Neuronal stem cell (in vitro differentiated cells): ENCODE measurements at regions not wholly inside any gene's neighbourhood (a gene's known extent, or its start where the extent isn't known, plus 50 kb on each side); places are given as distances from the start of the nearest gene placed in this dataset.

Experiments used
- DNase-seq: peaks from one replicate; pipeline ENCODE4 v3.0.0-alpha.2; 2013; ENCODE audit warnings: low spot score
- H2AFZ ChIP-seq: one replicate; pipeline ENCODE4 v1.6.1; 2013; ENCODE audit warnings: mild to moderate bottlenecking, low read length, inconsistent platforms
- H2AK5ac ChIP-seq: 2 replicates; pipeline ENCODE4 v1.6.1; 2013; ENCODE audit warnings: low read depth, mild to moderate bottlenecking, inconsistent platforms, low read length, moderate library complexity, mixed read lengths
- H2BK120ac ChIP-seq: 2 replicates; pipeline ENCODE4 v1.6.1; 2013; ENCODE audit warnings: low read depth, mild to moderate bottlenecking, inconsistent platforms, low read length, moderate library complexity, mixed read lengths
- H2BK12ac ChIP-seq: one replicate; pipeline ENCODE4 v1.6.1; 2013; ENCODE audit warnings: low read length, inconsistent platforms
- H2BK15ac ChIP-seq: 2 replicates; pipeline ENCODE4 v1.6.1; 2013; ENCODE audit warnings: mild to moderate bottlenecking, low read length, inconsistent platforms, mixed read lengths
- H2BK5ac ChIP-seq: one replicate; pipeline ENCODE4 v1.6.1; 2013; ENCODE audit warnings: inconsistent platforms, mild to moderate bottlenecking, low read length, moderate library complexity
- H3K14ac ChIP-seq: one replicate; pipeline ENCODE4 v1.6.1; 2013; ENCODE audit warnings: low read length, inconsistent platforms
- H3K18ac ChIP-seq: 2 replicates; pipeline ENCODE4 v1.6.1; 2013; ENCODE audit warnings: low read length, inconsistent platforms
- H3K23ac ChIP-seq: 2 replicates; pipeline ENCODE4 v1.6.1; 2013; ENCODE audit warnings: low read depth, mild to moderate bottlenecking, mixed read lengths, low read length, inconsistent platforms; ENCODE audit not compliant: poor library complexity
- H3K27ac ChIP-seq: replicated peaks from 3 replicates; pipeline ENCODE4 v1.5.1; 2013; ENCODE audit warnings: low read length, inconsistent platforms
- H3K27me3 ChIP-seq, 3 experiments: 2 replicates each; pipeline ENCODE4 v1.6.1; 2013; ENCODE audit warnings: low read length in 3 of 3, mild to moderate bottlenecking in 2 of 3, inconsistent platforms in 1 of 3, low read depth in 1 of 3, mixed read lengths in 1 of 3, moderate library complexity in 1 of 3; ENCODE audit not compliant: control insufficient read depth in 3 of 3, insufficient read depth in 3 of 3
- H3K36me3 ChIP-seq, 2 donors: replicated peaks in 1 of 2; 2 replicates each; pipeline ENCODE4 v1.6.1; 2013; ENCODE audit warnings: low read length in 2 of 2; ENCODE audit not compliant: control insufficient read depth in 2 of 2, insufficient read depth in 2 of 2
- H3K4ac ChIP-seq: 2 replicates; pipeline ENCODE4 v1.6.1; 2013; ENCODE audit warnings: inconsistent platforms, mild to moderate bottlenecking, low read length, moderate library complexity
- H3K4me1 ChIP-seq, 2 donors: 1 replicate in 1 of 2; 2 replicates in 1 of 2; pipeline ENCODE4 v1.6.1; 2013; ENCODE audit warnings: low read length in 2 of 2, low read depth in 1 of 2; ENCODE audit not compliant: control insufficient read depth in 2 of 2, insufficient read depth in 1 of 2
- H3K4me2 ChIP-seq: one replicate; pipeline ENCODE4 v1.6.1; 2013; ENCODE audit warnings: mild to moderate bottlenecking, low read length, inconsistent platforms; ENCODE audit not compliant: insufficient read depth, poor library complexity, severe bottlenecking
- H3K4me3 ChIP-seq, 2 donors: 2 replicates each; pipeline ENCODE4 v1.5.1; 2013; ENCODE audit warnings: low read length in 2 of 2, mild to moderate bottlenecking in 2 of 2, inconsistent platforms in 1 of 2, moderate library complexity in 1 of 2
- H3K79me1 ChIP-seq: one replicate; pipeline ENCODE4 v1.6.1; 2013; ENCODE audit warnings: low read depth, mild to moderate bottlenecking, inconsistent platforms, low read length, moderate library complexity
- H3K9ac ChIP-seq: one replicate; pipeline ENCODE4 v1.6.1; 2013; ENCODE audit warnings: mild to moderate bottlenecking, low read depth, low read length, inconsistent platforms; ENCODE audit not compliant: poor library complexity
- H3K9me3 ChIP-seq, 2 donors: replicated peaks in 1 of 2; 2 replicates each; pipeline versions ENCODE3 to v1.6.1; 2013; ENCODE audit warnings: low read length in 2 of 2, mild to moderate bottlenecking in 2 of 2, inconsistent platforms in 1 of 2, low read depth in 1 of 2, mixed read lengths in 1 of 2, moderate library complexity in 1 of 2; ENCODE audit not compliant: control insufficient read depth in 2 of 2, insufficient read depth in 1 of 2
- H4K8ac ChIP-seq: one replicate; pipeline ENCODE4 v1.6.1; 2013; ENCODE audit warnings: low read depth, mild to moderate bottlenecking, inconsistent platforms, low read length, moderate library complexity
- H4K91ac ChIP-seq: one replicate; pipeline ENCODE4 v1.6.1; 2013; ENCODE audit warnings: low read length, low read depth, mild to moderate bottlenecking, inconsistent platforms; ENCODE audit not compliant: poor library complexity
- WGBS, 2 donors: extraction: QIAGEN DNeasy Blood & Tissue Kit; methylation state at CpG; one replicate each; pipeline ENCODE4 v1.1.7; 2013; ENCODE audit warnings: missing lambda C conversion rate in 2 of 2, mixed read lengths in 1 of 2; ENCODE audit not compliant: insufficient read length in 2 of 2, insufficient replicate concordance in 1 of 2; ENCODE audit errors: extremely low coverage in 2 of 2; 5-methylcytosine and 5-hydroxymethylcytosine counted together

- H2BK12ac ChIP-seq, result no peak overlapping the region
- H3K18ac ChIP-seq, result no peak overlapping the region
- no peak overlapping the region for H3K4me3 ChIP-seq
- no peak overlapping the region for H3K4ac ChIP-seq
- H4K91ac ChIP-seq, result no peak overlapping the region
- no peak overlapping the region for H2BK120ac ChIP-seq
- no peaks in the 10 kb centered on the region for H3K9me3 ChIP-seq
- no peak overlapping the region for H3K23ac ChIP-seq
- H3K4me1 ChIP-seq, result no peaks in the 10 kb centered on the region
- no peaks in the 10 kb centered on the region for H3K36me3 ChIP-seq
- DNase-seq, result no peak
- H3K79me1 ChIP-seq, result no peaks in the 10 kb centered on the region
- no peak overlapping the region for H2BK5ac ChIP-seq
- no CpG with 5 or more reads among the region's 1 CpG for WGBS, 2 donors
- H2AK5ac ChIP-seq, result no peak overlapping the region
- no peak overlapping the region for H3K27ac ChIP-seq
- H3K27me3 ChIP-seq, result no peaks in the 10 kb centered on the region
- no peak overlapping the region for H3K9ac ChIP-seq
- H3K14ac ChIP-seq, result no peak overlapping the region
- H3K4me2 ChIP-seq, result no peak overlapping the region
- H2BK15ac ChIP-seq, result no peak overlapping the region
- H4K8ac ChIP-seq, result no peak overlapping the region
- H2AFZ ChIP-seq, result no peak overlapping the region
These were observed 316.1 kb downstream of the ADRA2A start for GRCh38 chr10:111392910-111393309.

- peak overlapping the region; percentile 35 for H2AFZ ChIP-seq
- no peak overlapping the region for H2BK12ac ChIP-seq
- H4K91ac ChIP-seq, result no peak overlapping the region
- H3K9me3 ChIP-seq, result no peaks in the 10 kb centered on the region
- H3K9ac ChIP-seq, result no peak overlapping the region
- no CpG with 5 or more reads among the region's 3 CpGs for WGBS, 2 donors
- H2BK15ac ChIP-seq, result no peak overlapping the region
- no peak overlapping the region for H4K8ac ChIP-seq
- H3K27me3 ChIP-seq, result no peaks in the 10 kb centered on the region
- H2BK5ac ChIP-seq, result no peak overlapping the region
- no peak overlapping the region for H3K18ac ChIP-seq
- no peak overlapping the region for H3K4me3 ChIP-seq
- no peak overlapping the region for H3K27ac ChIP-seq
- no peak overlapping the region for H2BK120ac ChIP-seq
- no peak overlapping the region for H3K23ac ChIP-seq
- no peaks in the 10 kb centered on the region for H3K79me1 ChIP-seq
- no peak for DNase-seq
- no peaks in the 10 kb centered on the region for H3K36me3 ChIP-seq
- H3K4me2 ChIP-seq, result no peak overlapping the region
- peak overlapping the region; percentile 21 for H3K14ac ChIP-seq
- H2AK5ac ChIP-seq, result no peak overlapping the region
- H3K4ac ChIP-seq, result no peak overlapping the region
- no peaks in the 10 kb centered on the region for H3K4me1 ChIP-seq
These were observed 333.9 kb downstream of the ADRA2A start for GRCh38 chr10:111410740-111411139.

DNA sequence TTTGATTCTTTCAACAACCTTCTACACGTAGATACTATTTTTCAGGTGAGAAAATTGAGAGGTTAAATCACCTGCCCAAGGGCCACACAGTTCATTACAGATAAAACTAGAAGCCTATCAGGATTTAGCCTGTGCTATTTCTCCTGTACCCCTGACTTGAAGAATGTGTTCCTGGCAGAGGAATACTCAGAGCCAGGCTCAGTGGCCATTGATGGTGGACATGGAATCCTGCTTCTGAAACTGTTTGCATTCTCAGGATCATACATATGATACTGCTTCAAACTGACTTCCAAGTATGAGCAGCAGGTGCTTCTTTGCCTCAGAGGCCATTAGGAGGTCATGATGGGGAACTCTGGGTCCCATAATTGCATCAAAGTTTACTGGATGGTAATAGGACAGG lies 348.6 kb downstream of the ADRA2A start:
- H2BK15ac ChIP-seq, result no peak overlapping the region
- DNase-seq, result no peak
- H3K79me1 ChIP-seq, result no peaks in the 10 kb centered on the region
- WGBS, 2 donors, result no CpG with 5 or more reads among the region's 1 CpG
- H3K4me3 ChIP-seq, result no peak overlapping the region
- no peaks in the 10 kb centered on the region for H3K36me3 ChIP-seq
- no peak overlapping the region for H2BK12ac ChIP-seq
- H2AFZ ChIP-seq, result no peak overlapping the region
- H2BK120ac ChIP-seq, result no peak overlapping the region
- no peak overlapping the region for H3K4me2 ChIP-seq
- H3K4ac ChIP-seq, result no peak overlapping the region
- H3K14ac ChIP-seq, result no peak overlapping the region
- no peak overlapping the region for H4K8ac ChIP-seq
- no peak overlapping the region for H3K9ac ChIP-seq
- H3K9me3 ChIP-seq, result no peaks in the 10 kb centered on the region
- no peak overlapping the region for H3K18ac ChIP-seq
- H3K27ac ChIP-seq, result no peak overlapping the region
- H2BK5ac ChIP-seq, result no peak overlapping the region
- H3K4me1 ChIP-seq, result no peaks in the 10 kb centered on the region
- no peak overlapping the region for H4K91ac ChIP-seq
- no peak overlapping the region for H2AK5ac ChIP-seq
- no peaks in the 10 kb centered on the region for H3K27me3 ChIP-seq
- H3K23ac ChIP-seq, result no peak overlapping the region

DNA sequence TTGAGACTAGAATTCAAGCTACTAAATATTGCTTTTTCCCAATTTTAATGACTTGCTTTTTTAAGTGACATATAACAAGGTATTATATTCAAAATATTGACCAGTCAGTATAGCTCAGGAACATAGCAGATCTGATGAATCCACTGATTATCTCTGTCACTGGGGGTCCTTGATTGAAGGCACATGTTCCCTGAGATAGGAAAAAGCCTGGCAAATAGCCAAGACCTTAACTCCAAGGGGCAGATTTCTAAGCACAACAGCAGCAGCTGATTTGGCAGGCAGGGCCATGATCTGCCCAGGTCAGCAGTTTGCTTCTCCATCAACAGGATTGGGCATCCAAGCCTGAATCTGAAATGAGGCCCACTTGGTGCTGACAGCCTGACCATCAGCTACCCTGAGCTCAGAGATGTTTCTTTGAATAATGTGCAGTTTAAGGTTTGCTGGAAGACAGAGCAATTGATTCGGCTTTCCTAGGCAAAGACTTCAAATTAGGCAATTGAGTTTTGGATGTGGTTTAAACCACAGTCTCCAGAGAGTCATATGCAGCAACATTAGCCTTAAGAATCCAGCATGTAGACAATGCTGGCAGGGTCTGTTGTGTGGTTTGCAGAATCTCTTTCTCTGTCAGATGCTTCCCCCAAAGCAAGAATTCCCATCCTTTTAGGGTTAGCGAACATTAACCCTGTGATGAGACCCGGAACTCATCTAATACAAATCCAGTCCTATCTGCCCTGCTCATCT lies 352.6 kb downstream of the ADRA2A start:
- no CpG with 5 or more reads among the region's 3 CpGs for whole genome bisulfite sequencing, 2 donors
- H4K8ac ChIP-seq, result no peak overlapping the region
- H3K4me1 ChIP-seq, result no peaks in the 10 kb centered on the region
- no peak overlapping the region for H2BK5ac ChIP-seq
- no peak overlapping the region for H2BK12ac ChIP-seq
- no peak overlapping the region for H2AK5ac ChIP-seq
- H3K23ac ChIP-seq, result no peak overlapping the region
- DNase-seq, result no peak
- no peaks in the 10 kb centered on the region for H3K9me3 ChIP-seq
- no peak overlapping the region for H3K4me3 ChIP-seq
- H3K4ac ChIP-seq, result no peak overlapping the region
- H2BK120ac ChIP-seq, result no peak overlapping the region
- no peak overlapping the region for H4K91ac ChIP-seq
- H3K27me3 ChIP-seq, result no peaks in the 10 kb centered on the region
- no peaks in the 10 kb centered on the region for H3K36me3 ChIP-seq
- H3K14ac ChIP-seq, result no peak overlapping the region
- H3K79me1 ChIP-seq, result no peaks in the 10 kb centered on the region
- no peak overlapping the region for H3K9ac ChIP-seq
- H3K4me2 ChIP-seq, result no peak overlapping the region
- H3K18ac ChIP-seq, result no peak overlapping the region
- no peak overlapping the region for H2AFZ ChIP-seq
- no peak overlapping the region for H2BK15ac ChIP-seq
- no peak overlapping the region for H3K27ac ChIP-seq
